Neuron (in vitro differentiated cells): ENCODE measurements at regions not wholly inside any gene's neighbourhood (a gene's known extent, or its start where the extent isn't known, plus 50 kb on each side); places are given as distances from the start of the nearest gene placed in this dataset.
A peak's percentile ranks its signal among the peaks of the same experiment; 100 is the strongest.

Experiments
- H2AFZ ChIP-seq: one replicate; pipeline ENCODE4 v1.6.1; 2013; ENCODE audit warnings: low read depth, mild to moderate bottlenecking, inconsistent platforms, low read length, moderate library complexity
- H3K27me3 ChIP-seq: one replicate; pipeline ENCODE4 v1.6.1; 2013; ENCODE audit warnings: low read length; ENCODE audit not compliant: insufficient read depth
- H3K36me3 ChIP-seq: one replicate; pipeline ENCODE4 v1.6.1; 2013; ENCODE audit warnings: low read length; ENCODE audit not compliant: insufficient read depth
- H3K4me1 ChIP-seq: one replicate; pipeline ENCODE4 v1.6.1; 2013; ENCODE audit warnings: low read length; ENCODE audit not compliant: insufficient read depth
- H3K4me3 ChIP-seq: 2 replicates; pipeline ENCODE4 v1.5.1; 2013; ENCODE audit warnings: mild to moderate bottlenecking, low read length, moderate library complexity
- H3K9me3 ChIP-seq: one replicate; pipeline ENCODE4 v1.6.1; 2013; ENCODE audit warnings: low read length

DNA sequence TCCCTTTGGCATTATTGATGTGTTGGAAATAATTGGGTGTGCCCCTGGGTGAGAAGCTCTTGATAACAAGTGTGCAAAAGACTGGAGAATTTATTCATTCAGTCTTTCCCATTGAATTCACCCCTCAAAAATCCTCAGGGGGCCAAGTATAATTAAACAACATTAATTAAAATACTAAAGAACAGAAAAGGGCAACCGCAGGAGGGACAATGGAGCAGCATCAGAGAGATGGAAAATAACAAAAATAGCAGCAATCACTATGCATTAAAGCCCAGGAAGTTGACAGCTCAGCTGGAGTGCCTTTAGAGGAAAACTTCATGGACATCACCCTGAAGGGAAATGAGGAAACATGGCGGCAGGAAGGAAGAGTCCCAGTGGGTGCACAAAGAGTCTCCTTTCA is 227.6 kb downstream of the MINAR1 start:
- Histone ChIP-seq H3K36me3 (no peaks in the 10 kb centered on the region), H3K4me1 (no peaks in the 10 kb centered on the region), H3K4me3 (no peak overlapping the region), H2AFZ (no peak overlapping the region), H3K9me3 (no peaks in the 10 kb centered on the region), H3K27me3 (no peaks in the 10 kb centered on the region)

DNA sequence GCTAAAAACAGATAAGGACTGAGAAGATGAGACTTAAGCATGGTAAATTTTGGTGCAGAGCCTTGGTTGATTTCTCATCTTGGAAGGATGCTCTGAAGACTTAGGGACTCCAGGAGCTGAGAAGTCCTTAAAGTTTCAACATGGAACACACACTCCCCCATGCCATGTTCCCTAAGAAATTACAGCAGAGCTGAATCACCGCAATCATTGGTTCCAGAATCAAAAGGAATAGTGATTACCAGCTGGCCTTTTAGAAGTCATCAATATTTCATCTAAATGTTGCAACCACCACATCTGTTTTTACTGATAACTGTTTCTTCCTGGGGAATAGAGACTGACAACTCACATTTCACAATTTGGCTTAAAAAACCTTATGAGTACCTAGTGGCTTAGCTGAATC is 229.3 kb downstream of the MINAR1 start:
- Histone ChIP-seq H3K36me3 (no peaks in the 10 kb centered on the region), H2AFZ (no peak overlapping the region), H3K4me1 (no peaks in the 10 kb centered on the region), H3K9me3 (no peaks in the 10 kb centered on the region), H3K4me3 (no peak overlapping the region), H3K27me3 (no peaks in the 10 kb centered on the region)

DNA sequence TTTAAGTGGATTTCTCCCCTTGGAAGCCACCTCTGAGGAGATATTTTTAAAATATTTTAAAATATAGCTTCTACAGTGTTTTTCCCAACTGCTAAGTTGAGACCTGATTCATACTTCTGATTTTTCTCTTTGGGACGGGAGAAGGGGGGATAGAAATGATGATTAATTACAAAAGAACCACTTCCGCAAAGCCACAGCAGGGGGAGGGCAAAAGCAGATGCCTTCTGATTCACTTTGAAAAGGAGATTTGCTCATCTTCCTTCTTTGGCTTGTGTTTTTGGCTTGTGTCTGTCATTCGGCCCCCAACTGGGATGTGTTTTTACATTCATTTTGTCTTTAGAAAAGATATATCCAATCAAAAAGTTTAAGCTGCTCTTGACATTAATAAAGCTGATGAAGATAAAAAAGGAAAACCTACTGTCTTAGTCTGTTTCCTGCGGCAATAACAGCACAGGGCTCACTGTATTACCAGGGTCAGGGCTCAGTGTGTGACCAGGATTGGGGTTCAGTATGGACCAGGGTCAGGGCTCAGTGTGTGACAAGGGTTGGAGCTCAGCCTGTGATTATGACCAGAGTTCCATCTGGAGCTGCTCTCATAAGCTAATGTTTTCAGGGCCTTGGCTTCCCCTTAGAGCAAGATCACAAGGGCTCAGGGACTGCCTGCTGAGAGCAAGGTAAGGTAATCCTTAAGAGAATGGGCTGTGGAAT is 223.2 kb downstream of the MTHFS start:
- Histone ChIP-seq H3K27me3 (no peaks in the 10 kb centered on the region), H2AFZ (no peak overlapping the region), H3K36me3 (no peaks in the 10 kb centered on the region), H3K4me1 (peaks cover 12% of the 10 kb centered on the region), H3K4me3 (no peak overlapping the region), H3K9me3 (no peaks in the 10 kb centered on the region)

DNA sequence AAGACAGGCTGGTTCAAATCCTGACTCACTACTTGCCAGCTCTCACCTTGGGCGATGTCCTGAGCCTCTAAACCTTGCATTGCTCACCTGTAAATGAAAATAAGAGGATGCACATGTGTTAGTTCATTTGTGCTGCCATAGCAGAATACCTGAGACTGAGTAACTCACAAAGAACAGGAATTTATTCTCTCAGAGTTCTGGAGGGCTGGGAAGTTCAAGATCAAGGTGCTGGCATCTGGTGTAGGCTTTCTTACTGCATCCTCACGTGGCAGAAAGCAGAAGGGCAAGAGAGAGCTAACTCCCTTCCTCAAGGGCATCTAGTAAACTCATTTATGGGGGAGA is 222.7 kb downstream of the MTHFS start:
- Histone ChIP-seq H3K4me3 (no peak overlapping the region), H3K36me3 (no peaks in the 10 kb centered on the region), H3K27me3 (no peaks in the 10 kb centered on the region), H3K9me3 (no peaks in the 10 kb centered on the region), H2AFZ (no peak overlapping the region), H3K4me1 (peaks cover 12% of the 10 kb centered on the region)

DNA sequence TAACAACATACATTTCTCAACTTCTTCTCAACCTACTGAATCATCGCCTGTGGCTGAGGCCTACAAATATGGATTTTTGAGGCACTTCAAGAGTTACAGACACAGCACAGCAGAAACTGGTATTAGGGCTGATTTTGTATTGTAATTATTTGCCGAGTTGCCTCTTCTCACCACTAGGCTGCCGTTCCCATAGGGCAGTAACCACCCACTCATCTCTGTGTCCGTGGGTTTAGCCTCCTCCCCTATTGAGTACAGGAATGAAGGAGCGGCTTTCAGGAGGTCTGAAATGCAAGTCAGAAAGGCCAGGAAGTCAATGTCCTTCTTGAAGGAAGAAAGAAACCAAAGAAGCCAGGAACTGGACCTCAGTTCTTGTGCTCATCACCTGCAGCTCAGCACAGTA is 220.8 kb downstream of the MTHFS start:
- H2AFZ ChIP-seq, result no peak overlapping the region
- no peaks in the 10 kb centered on the region for H3K36me3 ChIP-seq
- H3K9me3 ChIP-seq, result no peaks in the 10 kb centered on the region
- peaks cover 18% of the 10 kb centered on the region for H3K4me1 ChIP-seq
- H3K4me3 ChIP-seq, result no peak overlapping the region
- no peaks in the 10 kb centered on the region for H3K27me3 ChIP-seq

DNA sequence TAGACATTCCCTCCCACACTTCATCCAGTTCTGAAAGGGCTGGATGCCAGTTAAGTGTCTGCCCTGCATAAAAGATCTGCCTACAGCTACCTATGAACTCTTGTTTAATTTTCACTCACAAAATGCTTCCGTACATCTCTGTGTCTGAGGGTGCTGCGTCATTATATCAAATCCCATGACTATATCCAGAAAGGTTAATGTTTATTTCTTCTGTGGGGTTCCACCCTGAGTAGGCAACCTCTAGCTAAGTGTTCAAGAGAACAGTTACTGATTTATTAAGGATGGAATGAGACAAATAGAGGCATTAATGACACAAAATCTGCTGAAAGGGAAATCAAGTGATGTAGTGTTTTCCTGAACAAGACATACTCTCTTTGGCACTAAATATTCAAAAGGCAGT is 220.2 kb downstream of the MTHFS start:
- no peaks in the 10 kb centered on the region for H3K36me3 ChIP-seq
- no peaks in the 10 kb centered on the region for H3K27me3 ChIP-seq
- H2AFZ ChIP-seq, result no peak overlapping the region
- H3K9me3 ChIP-seq, result no peaks in the 10 kb centered on the region
- H3K4me1 ChIP-seq, result peaks cover 18% of the 10 kb centered on the region
- H3K4me3 ChIP-seq, result no peak overlapping the region

DNA sequence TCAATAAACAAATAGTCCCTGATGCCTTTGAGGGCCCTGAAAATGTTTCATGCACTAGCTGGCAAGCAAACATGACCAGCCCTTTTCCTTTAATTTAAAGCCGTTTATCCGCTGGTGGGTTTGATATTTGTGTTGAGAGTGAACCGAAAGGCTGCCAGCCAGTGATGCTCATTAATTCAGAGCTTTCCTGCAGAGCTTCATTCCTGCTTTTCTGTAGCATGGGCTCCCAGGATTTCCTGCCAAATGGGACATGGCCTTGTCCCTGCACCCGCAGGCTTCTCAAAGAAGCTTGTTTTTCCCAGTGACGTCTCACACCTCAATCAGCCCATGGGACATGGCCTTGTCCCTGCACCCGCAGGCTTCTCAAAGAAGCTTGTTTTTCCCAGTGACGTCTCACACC is 219.6 kb downstream of the MTHFS start:
- peaks cover 18% of the 10 kb centered on the region for H3K4me1 ChIP-seq
- no peaks in the 10 kb centered on the region for H3K9me3 ChIP-seq
- no peaks in the 10 kb centered on the region for H3K36me3 ChIP-seq
- H3K4me3 ChIP-seq, result no peak overlapping the region
- no peaks in the 10 kb centered on the region for H3K27me3 ChIP-seq
- no peak overlapping the region for H2AFZ ChIP-seq

DNA sequence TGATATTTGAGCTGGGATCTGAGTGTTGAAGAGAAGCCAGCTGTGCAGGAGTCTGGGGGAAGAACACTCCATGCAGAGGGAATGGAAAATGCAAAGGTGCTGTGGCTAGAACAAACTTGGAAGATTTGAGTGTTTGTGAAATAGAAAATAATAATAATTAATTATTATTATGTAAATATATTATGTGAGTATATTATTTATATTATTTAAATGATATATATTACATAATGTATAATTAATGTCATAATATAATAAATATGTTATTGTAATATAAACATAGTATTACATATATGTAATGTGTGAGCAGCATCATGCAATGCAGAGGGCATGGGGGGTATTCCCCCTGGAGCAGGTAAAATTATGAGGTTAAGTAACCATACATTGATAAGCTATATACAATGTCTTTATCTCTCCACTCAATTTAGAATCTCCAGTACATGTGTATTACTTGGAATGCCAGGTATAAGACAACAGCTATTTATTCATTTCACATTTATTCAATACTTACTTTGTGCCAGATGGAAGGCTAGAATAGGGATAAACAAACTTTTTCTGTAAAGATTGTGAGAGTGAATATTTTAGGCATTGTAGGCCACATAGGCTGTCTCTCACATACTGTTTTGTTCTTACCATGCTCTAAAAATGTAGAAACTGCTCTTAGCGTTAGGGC is 218.6 kb downstream of the MTHFS start:
- Histone ChIP-seq H2AFZ (no peak overlapping the region), H3K36me3 (no peaks in the 10 kb centered on the region), H3K27me3 (no peaks in the 10 kb centered on the region), H3K9me3 (no peaks in the 10 kb centered on the region), H3K4me3 (no peak overlapping the region), H3K4me1 (peaks cover 18% of the 10 kb centered on the region)

DNA sequence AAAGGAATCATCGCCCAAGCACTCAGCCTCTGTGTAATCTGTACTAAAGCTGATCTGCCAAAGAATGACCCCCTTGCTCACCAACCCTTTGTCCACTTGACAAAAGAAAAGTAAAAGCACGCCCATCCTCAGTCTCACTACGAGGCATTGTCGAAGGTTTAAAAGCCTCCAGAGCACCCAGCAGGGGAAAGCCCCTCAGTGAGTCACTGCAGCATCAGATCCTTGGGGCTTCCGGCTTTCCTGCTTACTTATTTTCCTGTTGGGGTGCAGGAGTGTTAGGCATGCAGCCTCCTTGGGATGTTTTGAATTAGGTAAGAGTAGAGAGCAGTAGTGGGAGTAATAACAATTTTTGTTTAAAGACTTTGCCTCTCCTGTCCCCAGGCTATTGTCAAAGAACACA is 216.1 kb downstream of the MTHFS start:
- no peaks in the 10 kb centered on the region for H3K36me3 ChIP-seq
- no peaks in the 10 kb centered on the region for H3K27me3 ChIP-seq
- H3K4me1 ChIP-seq, result peaks cover 12% of the 10 kb centered on the region
- no peaks in the 10 kb centered on the region for H3K9me3 ChIP-seq
- peak overlapping the region; percentile 16 for H2AFZ ChIP-seq
- H3K4me3 ChIP-seq, result no peak overlapping the region

DNA sequence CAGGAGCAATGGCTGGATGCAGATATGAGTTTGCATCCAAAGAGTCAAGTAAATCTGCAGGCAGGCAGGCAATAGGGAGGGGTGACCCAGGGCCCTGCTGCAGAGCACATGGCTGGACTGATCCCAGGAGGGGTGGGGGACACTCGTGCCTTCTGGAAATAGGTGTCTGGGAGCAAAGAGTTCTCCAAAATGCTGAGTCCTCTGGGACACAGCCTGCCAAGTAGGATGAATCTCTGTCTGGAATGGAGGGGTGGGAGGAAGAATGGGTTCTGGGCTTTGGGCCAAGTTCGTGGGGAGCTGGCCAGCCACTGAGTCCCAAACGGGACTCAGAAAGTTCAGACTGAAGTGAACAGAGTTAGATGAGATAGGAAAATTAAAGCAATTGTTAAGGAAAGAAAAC is 214.5 kb downstream of the MTHFS start:
- no peaks in the 10 kb centered on the region for H3K9me3 ChIP-seq
- H3K4me3 ChIP-seq, result no peak overlapping the region

DNA sequence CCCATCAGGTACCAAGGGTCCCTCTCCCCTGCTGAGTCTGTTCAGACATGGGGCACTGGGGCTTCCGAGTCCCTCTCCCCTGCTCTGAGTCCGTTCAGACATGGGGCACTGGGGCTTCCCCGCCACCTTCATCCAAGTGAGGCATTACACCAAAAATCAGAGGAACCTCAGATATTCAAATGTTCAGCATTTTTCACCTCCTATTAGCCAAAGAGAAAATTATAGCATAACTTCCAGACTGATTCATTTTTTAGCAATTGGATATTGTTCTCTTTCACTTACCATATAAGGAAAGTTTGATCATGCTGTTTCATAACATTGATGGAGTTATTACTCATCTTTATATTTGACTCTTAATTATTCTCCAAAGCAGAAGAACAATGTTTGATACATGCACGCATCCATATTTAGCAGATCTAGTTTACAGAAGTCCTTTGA is 213.9 kb downstream of the MTHFS start:
- H3K4me1 ChIP-seq, result peaks cover 6% of the 10 kb centered on the region
- H3K4me3 ChIP-seq, result no peak overlapping the region
- H3K36me3 ChIP-seq, result no peaks in the 10 kb centered on the region
- H3K9me3 ChIP-seq, result no peaks in the 10 kb centered on the region
- H2AFZ ChIP-seq, result no peak overlapping the region
- H3K27me3 ChIP-seq, result no peaks in the 10 kb centered on the region

More for the DNA sequence above, 214.5 kb downstream of the MTHFS start:
- Histone ChIP-seq H3K27me3 (no peaks in the 10 kb centered on the region), H2AFZ (no peak overlapping the region), H3K4me1 (peaks cover 9% of the 10 kb centered on the region), H3K36me3 (no peaks in the 10 kb centered on the region)

DNA sequence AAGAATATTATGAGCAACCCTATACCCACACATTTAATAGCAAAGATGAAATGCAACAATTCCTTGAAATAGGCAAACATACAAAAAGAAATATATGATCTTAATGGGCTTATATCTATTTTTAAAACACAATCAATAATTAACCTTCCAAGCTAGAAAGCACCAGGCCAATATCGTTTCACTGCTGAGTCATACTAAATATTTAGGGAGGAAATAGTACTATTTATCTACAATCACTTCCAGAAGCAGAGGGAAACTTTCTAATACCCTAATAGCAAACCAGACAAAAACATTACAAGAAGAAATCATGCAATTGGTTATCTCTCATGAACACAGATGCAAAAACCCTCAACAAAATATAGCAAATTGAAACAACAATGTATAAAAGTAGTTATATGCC is 207.8 kb downstream of the MTHFS start:
- Histone ChIP-seq H3K4me1 (no peaks in the 10 kb centered on the region), H3K4me3 (no peak overlapping the region)

DNA sequence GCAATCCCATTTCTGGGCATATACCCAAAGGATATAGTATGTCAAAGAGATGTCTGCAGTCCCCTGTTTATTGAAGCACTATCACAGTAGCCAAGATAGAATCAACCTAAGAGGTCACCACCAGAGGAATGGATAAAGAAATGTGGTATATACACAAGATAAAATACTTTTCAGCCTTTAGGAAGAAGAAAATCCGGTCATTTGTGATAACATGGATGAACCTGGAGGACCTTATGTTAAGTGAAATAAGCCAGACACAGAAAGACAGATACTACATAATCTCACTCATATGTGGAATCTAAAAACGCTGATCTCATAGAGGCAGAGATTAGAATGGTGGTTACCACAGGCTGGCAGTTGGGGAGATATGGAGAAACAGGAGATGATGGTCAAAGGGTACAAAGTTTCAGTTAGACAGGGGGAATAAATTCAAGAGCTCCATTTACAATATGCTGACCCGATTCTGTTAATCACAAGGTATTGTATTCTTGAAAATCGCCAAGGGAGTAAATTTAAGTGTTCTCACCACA is 195.8 kb downstream of the MTHFS start:
- H3K4me3 ChIP-seq, result no peak overlapping the region
- H3K27me3 ChIP-seq, result peaks cover 3% of the 10 kb centered on the region
- H2AFZ ChIP-seq, result no peak overlapping the region
- H3K4me1 ChIP-seq, result no peaks in the 10 kb centered on the region
- no peaks in the 10 kb centered on the region for H3K36me3 ChIP-seq
- no peaks in the 10 kb centered on the region for H3K9me3 ChIP-seq

More for the DNA sequence above, 207.8 kb downstream of the MTHFS start:
- Histone ChIP-seq H3K27me3 (no peaks in the 10 kb centered on the region), H2AFZ (no peak overlapping the region), H3K36me3 (no peaks in the 10 kb centered on the region), H3K9me3 (no peaks in the 10 kb centered on the region)
